ENCODE measurements at regions not wholly inside any gene's neighbourhood (a gene's known extent, or its start where the extent isn't known, plus 50 kb on each side); places are given as distances from the start of the nearest gene placed in this dataset.

- DNase-seq, result no peak
Observed at GRCh38 chr6:33862536-33862935, 58.7 kb upstream of the MLN start.

GRCh38 chr6:33861722-33862121 is 57.9 kb upstream of the MLN start:
- no peak for DNase-seq

GRCh38 chr6:33860706-33861474 is 57.1 kb upstream of the MLN start:
- peak; percentile 26 for DNase-seq

- no peak for DNase-seq
Observed at GRCh38 chr6:33860006-33860405, 56.2 kb upstream of the MLN start.

GRCh38 chr6:33858804-33859505 is 55.2 kb upstream of the MLN start:
- DNase-seq, result no peak

- DNase-seq, result no peak
Observed at GRCh38 chr6:33857932-33858475, 54.2 kb upstream of the MLN start.

- no peak for DNase-seq
Observed at GRCh38 chr6:33857093-33857931, 53.5 kb upstream of the MLN start.

GRCh38 chr6:33856655-33857054 is 52.9 kb upstream of the MLN start:
- DNase-seq, result peak; percentile 79

- no peak for DNase-seq
Observed at GRCh38 chr6:33856031-33856590, 52.3 kb upstream of the MLN start.

- DNase-seq, result no peak
Observed at GRCh38 chr6:33854572-33855030, 50.8 kb upstream of the MLN start.

- no peak for DNase-seq
Observed at GRCh38 chr6:33853736-33854135, 49.9 kb upstream of the MLN start.

Measured in activated CD4-positive, alpha-beta T cell treated with anti-CD3 and anti-CD28 coated beads for 48 hours (primary cell).